K562 (cell line): ENCODE measurements at regions not wholly inside any gene's neighbourhood (a gene's known extent, or its start where the extent isn't known, plus 50 kb on each side); places are given as distances from the start of the nearest gene placed in this dataset.

Source experiments
- ATAC-seq: fragments of 200-7000 bp; cut with Tn5 transposase; 3 replicates; pipeline ENCODE4 v1.9.1; 2020; ENCODE audit warnings: moderate library complexity
- BruUV-seq: library from RNA; stranded (reverse); fragments of 400-500 nt; replicated peaks from 2 replicates; lab custom pipeline; 2021; lab: Mats Ljungman, UMichigan
- CTCF ChIA-PET: fragments of 300-600 bp; formaldehyde crosslinking; extraction: SDS; loops from one replicate; lab custom pipeline; 2021; ENCODE audit warnings: low intra/inter-chr PET ratio; lab: Yijun Ruan, JAX
- POLR2A ChIA-PET: fragments of 300-600, 350-650 bp; sonication (Branson Sonifier 250); formaldehyde crosslinking; extraction: SDS; loops from one replicate; lab custom pipeline; 2021; ENCODE audit warnings: antibody characterized with exemption, inconsistent platforms; lab: Yijun Ruan, JAX
- DNase-seq, 4 experiments: peaks; one replicate each; pipeline versions ENCODE4 v3.0.0 to v3.0.0-alpha.2; 2011 to 2018; ENCODE audit warnings: low spot score in 3 of 4, mixed read lengths in 3 of 4; ENCODE audit errors: extremely low read depth in 1 of 4
- FAIRE-seq: peaks from 2 replicates; lab custom pipeline; 2011; peaks lifted over from hg19 to GRCh38; lab: Jason Lieb, UNC
- H2AFZ ChIP-seq: 2 replicates; pipeline ENCODE4 v1.6.0; 2011; ENCODE audit warnings: low read depth, low read length, control low read depth, inconsistent platforms
- H3K27ac ChIP-seq: fragments of 200-600 bp; 3 replicates; pipeline ENCODE4 v1.8.0; 2011; ENCODE audit warnings: low read depth, mild to moderate bottlenecking, control low read depth, inconsistent platforms, low read length, moderate library complexity, mixed read lengths; ENCODE audit errors: extremely low read depth
- H3K27me3 ChIP-seq, 2 experiments: fragments of 300-600 bp in 1 of 2; 2 replicates in 1 of 2; 3 replicates in 1 of 2; pipeline versions ENCODE4 v1.6.0 to v1.8.0; 2011; ENCODE audit warnings: inconsistent platforms in 2 of 2, low read length in 2 of 2, mild to moderate bottlenecking in 1 of 2, mixed read lengths in 1 of 2, moderate library complexity in 1 of 2; ENCODE audit not compliant: control insufficient read depth in 2 of 2, insufficient read depth in 2 of 2
- H3K36me3 ChIP-seq: fragments of 300-600 bp; 3 replicates; pipeline ENCODE4 v1.8.0; 2011; ENCODE audit warnings: mild to moderate bottlenecking, low read length, inconsistent platforms; ENCODE audit not compliant: control insufficient read depth, insufficient read depth
- H3K4me1 ChIP-seq, 2 experiments: fragments of 200-600 bp in 1 of 2; replicated peaks in 1 of 2; 2 replicates in 1 of 2; 3 replicates in 1 of 2; pipeline versions ENCODE4 v1.5.1 to v1.8.0; 2011; ENCODE audit warnings: inconsistent platforms in 2 of 2, low read length in 2 of 2, mild to moderate bottlenecking in 1 of 2, mixed read lengths in 1 of 2, moderate library complexity in 1 of 2; ENCODE audit not compliant: control insufficient read depth in 2 of 2, insufficient read depth in 2 of 2
- H3K4me2 ChIP-seq: 2 replicates; pipeline ENCODE4 v1.6.1; 2011; ENCODE audit warnings: low read length, control low read depth, inconsistent platforms, mixed read lengths; ENCODE audit not compliant: insufficient read depth
- H3K4me3 ChIP-seq: fragments of 200-600 bp; sonication (generic), shearing (Covaris generic); 2 replicates; pipeline ENCODE4 v1.5.1; 2016; ENCODE audit warnings: control low read depth, inconsistent platforms
- H3K79me2 ChIP-seq: fragments of 200-600 bp; 3 replicates; pipeline ENCODE4 v1.8.0; 2011; ENCODE audit warnings: low read length, inconsistent platforms; ENCODE audit not compliant: control insufficient read depth, insufficient read depth
- H3K9ac ChIP-seq, 2 experiments: 2 replicates each; pipeline versions ENCODE4 v1.6.0 to v1.6.1; 2011; ENCODE audit warnings: low read depth in 2 of 2, low read length in 2 of 2, control low read depth in 1 of 2, inconsistent platforms in 1 of 2, mild to moderate bottlenecking in 1 of 2, mixed read lengths in 1 of 2; ENCODE audit not compliant: insufficient read depth in 1 of 2
- H3K9me1 ChIP-seq: one replicate; pipeline ENCODE4 v1.6.0; 2011; ENCODE audit warnings: inconsistent platforms, mild to moderate bottlenecking, low read length, moderate library complexity; ENCODE audit not compliant: control insufficient read depth, insufficient read depth
- H3K9me3 ChIP-seq: replicated peaks from 2 replicates; pipeline ENCODE4 v1.5.1; 2011; ENCODE audit warnings: low read depth, low read length, inconsistent platforms; ENCODE audit not compliant: control insufficient read depth, insufficient read depth
- H4K20me1 ChIP-seq: replicated peaks from 2 replicates; pipeline ENCODE4 v1.6.1; 2011; ENCODE audit warnings: low read length, inconsistent platforms, mixed read lengths; ENCODE audit not compliant: control insufficient read depth, insufficient read depth
- CREBBP ChIP-seq: IDR thresholded peaks from one replicate; pipeline ENCODE4 v1.6.1; 2012; ENCODE audit warnings: low read depth, mild to moderate bottlenecking, control low read depth, inconsistent platforms, low read length
- HDAC6 ChIP-seq: IDR thresholded peaks from 2 replicates; pipeline ENCODE4 v1.6.1; 2012; ENCODE audit warnings: low read depth, mild to moderate bottlenecking, control low read depth, inconsistent platforms, low read length, moderate library complexity
- HDGF ChIP-seq: fragments of 450-650 bp; IDR thresholded peaks from 2 replicates; pipeline ENCODE4 v1.6.1; 2016
- HIVEP1 ChIP-seq: fragments of 250-450 bp; sonication (Bioruptor Pico); IDR thresholded peaks from 2 replicates; pipeline ENCODE4 v1.4.0; 2020; ENCODE audit warnings: mild to moderate bottlenecking
- HMGN3 ChIP-seq: IDR thresholded peaks from 2 replicates; pipeline ENCODE4 v1.6.1; 2011; ENCODE audit warnings: borderline replicate concordance, low read depth, mild to moderate bottlenecking, mixed read lengths, low read length; ENCODE audit not compliant: insufficient read length; ENCODE audit errors: extremely low read depth
- KHSRP ChIP-seq: fragments of 450-650 bp; IDR thresholded peaks from 2 replicates; pipeline ENCODE4 v1.6.1; 2017
- MTA3 ChIP-seq: fragments of 450-650 bp; formaldehyde crosslinking; IDR thresholded peaks from 2 replicates; pipeline ENCODE4 v1.6.1; 2017; ENCODE audit warnings: mild to moderate bottlenecking, borderline replicate concordance
- MTF1 ChIP-seq: fragments of 250-450 bp; sonication (Bioruptor Pico); IDR thresholded peaks from 2 replicates; pipeline ENCODE4 v1.9.0; 2021; ENCODE audit warnings: moderate library complexity, mild to moderate bottlenecking, inconsistent platforms, borderline replicate concordance
- MXI1 ChIP-seq: IDR thresholded peaks from 2 replicates; pipeline ENCODE4 v1.6.1; 2011; ENCODE audit warnings: low read depth, mild to moderate bottlenecking, improper control_type of control experiment, low read length
- NFRKB ChIP-seq: fragments of 450-650 bp; IDR thresholded peaks from 2 replicates; pipeline ENCODE4 v1.6.1; 2016; ENCODE audit warnings: low read depth
- POLR2AphosphoS5 ChIP-seq: IDR thresholded peaks from 2 replicates; pipeline ENCODE4 v1.6.1; 2011; ENCODE audit warnings: mild to moderate bottlenecking, low read depth, low read length, moderate library complexity; ENCODE audit not compliant: control insufficient read depth, insufficient read depth
- SP1 ChIP-seq: sonication (generic); formaldehyde crosslinking; IDR thresholded peaks from 2 replicates; pipeline ENCODE4 v1.8.1; 2022; ENCODE audit warnings: mild to moderate bottlenecking, missing genetic modification reagents
- TRIM24 ChIP-seq, 2 experiments: fragments of 450-650 bp; IDR thresholded peaks; 2 replicates each; pipeline ENCODE4 v1.6.1; 2016
- U2AF1 ChIP-seq: fragments of 200-400 bp; formaldehyde crosslinking; optimal IDR thresholded peaks from 2 replicates; pipeline ENCODE3; 2017; ENCODE audit warnings: mild to moderate bottlenecking, low read depth, low read length, moderate library complexity
- ZNF239 ChIP-seq: fragments of 250-450 bp; sonication (Bioruptor Pico); IDR thresholded peaks from 2 replicates; pipeline ENCODE4 v1.4.0; 2020; ENCODE audit warnings: mild to moderate bottlenecking
- ZNF311 ChIP-seq: fragments of 250-450 bp; sonication (Bioruptor Pico); IDR thresholded peaks from 2 replicates; pipeline ENCODE4 v1.4.0; 2020; ENCODE audit warnings: mild to moderate bottlenecking, moderate library complexity
- ZNF699 ChIP-seq: fragments of 250-450 bp; sonication (Bioruptor Pico); IDR thresholded peaks from 2 replicates; pipeline ENCODE4 v1.8.0; 2021; ENCODE audit warnings: mild to moderate bottlenecking, moderate library complexity; ENCODE audit not compliant: insufficient replicate concordance
- WGBS: fragments of 100-300 bp; shearing (Covaris generic); methylation state at CpG from one replicate; pipeline ENCODE4 v1.1.6; 2016; ENCODE audit warnings: low coverage, mixed read lengths; ENCODE audit not compliant: insufficient coverage; ENCODE audit errors: missing lambda C conversion rate; 5-methylcytosine and 5-hydroxymethylcytosine counted together
- in situ Hi-C: fragments of 300-500 bp; cut with MboI; formaldehyde crosslinking; loops from 4 replicates; pipeline ENCODE4 v1.15.0; 2018; ENCODE audit warnings: inconsistent platforms, mixed read lengths
- intact Hi-C: fragments of 100-400 bp; cut with micrococcal nuclease; formaldehyde crosslinking; loops from 2 replicates; pipeline ENCODE4 v1.14.2; 2022

- intact Hi-C loops, result no loop called here
- Histone ChIP-seq H4K20me1 (no peaks in the 10 kb centered on the region), H3K4me1 (no peaks in the 10 kb centered on the region), H3K9me1 (no peaks in the 10 kb centered on the region), H2AFZ (no peak overlapping the region), H3K79me2 (no peaks in the 10 kb centered on the region)
- POLR2A ChIA-PET, result no interaction called here
- no TSS peak for BruUV-seq
- no peak for FAIRE-seq
- TF ChIP-seq NFRKB, result no peak
- TF ChIP-seq ZNF311, result no peak
- TF ChIP-seq MTF1 (CRISPR knock-in tag), result no peak
- no peak for TF ChIP-seq MTA3
- TF ChIP-seq, all 486 proteins: peak for 0
- Histone ChIP-seq H3K27me3 (no peaks in the 10 kb centered on the region), H3K27ac (no peak overlapping the region), H3K4me3 (no peak overlapping the region), H3K36me3 (no peaks in the 10 kb centered on the region), H3K9ac (no peak overlapping the region), H3K4me2 (no peak overlapping the region), H3K9me3 (no peaks in the 10 kb centered on the region; the same call in 1 of the 2 replicates)
- DNase-seq (no peak), ATAC-seq (no peak)
- in situ Hi-C loops, result no loop called here
- WGBS, result 2% methylated on average over 6 of the region's 6 CpGs
- CTCF ChIA-PET, result no interaction called here
These were observed 543.9 kb upstream of the ADGRL4 start for GRCh38 chr1:79550402-79550801.

- Histone ChIP-seq H4K20me1 (no peaks in the 10 kb centered on the region), H2AFZ (no peak overlapping the region), H3K9me3 (no peaks in the 10 kb centered on the region; the same call in 1 of the 2 replicates), H3K27me3 (no peaks in the 10 kb centered on the region), H3K9me1 (no peaks in the 10 kb centered on the region), H3K27ac (no peak overlapping the region), H3K9ac (no peak overlapping the region), H3K4me2 (no peak overlapping the region), H3K36me3 (no peaks in the 10 kb centered on the region), H3K4me1 (no peaks in the 10 kb centered on the region), H3K79me2 (no peaks in the 10 kb centered on the region), H3K4me3 (no peak overlapping the region)
- DNase-seq (no peak), FAIRE-seq (no peak), ATAC-seq (no peak)
- intact Hi-C loops, result no loop called here
- in situ Hi-C loops, result no loop called here
- TF ChIP-seq POLR2AphosphoS5 (no peak), HDAC6 (no peak), CREBBP (no peak), U2AF1 (no peak), SP1 (CRISPR knock-in tag) (no peak), HMGN3 (no peak), HIVEP1 (no peak), MTA3 (no peak), ZNF699 (CRISPR knock-in tag) (no peak), TRIM24 (IDR thresholded peaks at IDR 0.05) (no peak), KHSRP (no peak), MXI1 (no peak), ZNF239 (CRISPR knock-in tag) (no peak), HDGF (no peak)
- WGBS, result 0% methylated on average over 2 of the region's 2 CpGs
- ChIA-PET CTCF (no interaction called here), POLR2A (no interaction called here)
- no TSS peak for BruUV-seq
These were observed 542.7 kb upstream of the ADGRL4 start for GRCh38 chr1:79549201-79549600.
